Epithelial cell of esophagus (primary cell): ENCODE measurements at regions not wholly inside any gene's neighbourhood (a gene's known extent, or its start where the extent isn't known, plus 50 kb on each side); places are given as distances from the start of the nearest gene placed in this dataset.

Experiments
- DNase-seq: peaks from one replicate; pipeline ENCODE4 v3.0.0; 2010; ENCODE audit warnings: low read depth
- H3K4me3 ChIP-seq: 2 replicates; pipeline ENCODE4 v1.5.1; 2011; ENCODE audit warnings: mild to moderate bottlenecking, low read length, control low read depth
- TF ChIP-seq, protein P1 (sequence below): IDR thresholded peaks from 2 replicates; pipeline ENCODE4 v1.5.1; 2011; ENCODE audit warnings: low read depth, mild to moderate bottlenecking, low read length, control low read depth, inconsistent platforms; ENCODE audit not compliant: insufficient read depth; ENCODE audit errors: missing control alignments

DNA sequence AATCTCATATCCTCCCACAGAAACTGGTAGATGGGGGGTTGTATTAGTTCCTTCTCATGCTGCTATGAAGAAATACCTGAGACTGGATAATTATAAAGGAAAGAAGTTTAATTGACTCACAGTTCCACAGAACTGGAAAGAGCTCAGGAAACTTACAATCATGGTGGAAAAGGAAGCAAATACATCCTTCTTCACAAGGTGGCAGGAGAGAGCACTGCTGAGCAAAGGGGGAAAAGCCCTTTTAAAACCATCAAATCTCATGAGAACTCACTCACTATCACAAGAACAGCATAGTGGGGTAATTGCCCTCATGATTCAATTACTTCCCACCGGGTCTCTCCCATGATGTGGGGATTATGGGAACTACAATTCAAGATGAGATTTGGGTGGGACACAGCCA, 250.5 kb upstream of the GPRIN3 start:
- TF ChIP-seq, protein P1, sequence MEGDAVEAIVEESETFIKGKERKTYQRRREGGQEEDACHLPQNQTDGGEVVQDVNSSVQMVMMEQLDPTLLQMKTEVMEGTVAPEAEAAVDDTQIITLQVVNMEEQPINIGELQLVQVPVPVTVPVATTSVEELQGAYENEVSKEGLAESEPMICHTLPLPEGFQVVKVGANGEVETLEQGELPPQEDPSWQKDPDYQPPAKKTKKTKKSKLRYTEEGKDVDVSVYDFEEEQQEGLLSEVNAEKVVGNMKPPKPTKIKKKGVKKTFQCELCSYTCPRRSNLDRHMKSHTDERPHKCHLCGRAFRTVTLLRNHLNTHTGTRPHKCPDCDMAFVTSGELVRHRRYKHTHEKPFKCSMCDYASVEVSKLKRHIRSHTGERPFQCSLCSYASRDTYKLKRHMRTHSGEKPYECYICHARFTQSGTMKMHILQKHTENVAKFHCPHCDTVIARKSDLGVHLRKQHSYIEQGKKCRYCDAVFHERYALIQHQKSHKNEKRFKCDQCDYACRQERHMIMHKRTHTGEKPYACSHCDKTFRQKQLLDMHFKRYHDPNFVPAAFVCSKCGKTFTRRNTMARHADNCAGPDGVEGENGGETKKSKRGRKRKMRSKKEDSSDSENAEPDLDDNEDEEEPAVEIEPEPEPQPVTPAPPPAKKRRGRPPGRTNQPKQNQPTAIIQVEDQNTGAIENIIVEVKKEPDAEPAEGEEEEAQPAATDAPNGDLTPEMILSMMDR = peak; percentile 64
- DNase-seq = peak; percentile 12
- H3K4me3 ChIP-seq = no peak overlapping the region

DNA sequence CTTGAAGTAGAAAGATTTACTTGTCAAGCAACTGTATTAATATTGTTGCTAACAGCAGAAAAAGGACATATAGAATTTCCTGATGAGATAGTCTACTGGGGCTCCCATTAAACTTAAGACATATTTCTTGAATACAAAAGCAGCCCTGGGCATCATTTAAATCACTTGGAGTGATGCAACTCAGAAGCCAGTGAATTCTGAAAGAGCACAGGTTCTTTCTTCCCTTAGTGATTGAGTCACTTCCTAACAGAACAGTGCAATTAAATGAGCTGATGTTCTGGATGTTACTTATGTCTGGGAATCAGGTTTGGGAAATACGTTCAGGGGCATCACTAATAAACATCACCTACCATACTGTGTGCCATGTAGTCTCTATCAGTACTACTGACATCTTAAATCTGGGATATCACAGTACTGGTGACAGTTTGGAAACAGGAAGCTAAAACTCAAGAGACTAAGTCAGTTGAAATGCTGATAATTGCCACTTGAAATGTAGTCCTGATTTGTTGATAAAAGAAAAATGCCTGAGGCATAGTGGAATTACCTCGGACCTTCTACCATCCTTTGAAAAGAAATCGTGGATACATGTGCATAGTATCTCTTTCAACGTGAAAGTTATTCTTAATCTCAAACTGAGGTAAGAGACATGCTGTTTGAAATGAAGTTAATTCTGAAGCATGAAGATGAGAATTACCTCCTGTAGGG, 249.2 kb upstream of the GPRIN3 start:
- peak; percentile 44 for DNase-seq
- no peak overlapping the region for H3K4me3 ChIP-seq
- TF ChIP-seq, protein P1 = no peak

DNA sequence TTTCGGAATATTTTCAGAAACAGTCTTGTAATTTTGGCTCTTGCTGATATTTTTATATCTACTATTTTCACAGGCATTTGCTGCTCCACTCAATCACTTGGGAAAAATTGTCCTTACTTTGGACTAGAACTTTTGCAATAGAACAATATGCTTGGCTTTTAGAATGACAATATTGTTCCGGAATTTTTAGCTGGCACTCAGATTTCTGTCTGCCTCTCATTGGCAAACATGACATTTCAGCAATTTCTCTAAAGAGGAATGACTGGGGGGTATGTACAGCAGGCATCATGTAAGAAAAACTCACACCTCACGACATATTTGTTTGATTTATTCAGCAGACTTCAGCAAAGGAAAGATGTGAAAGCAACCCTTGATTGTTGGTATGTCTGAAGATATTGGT, 243.6 kb upstream of the GPRIN3 start:
- no peak for DNase-seq
- TF ChIP-seq, protein P1 = no peak
- no peak overlapping the region for H3K4me3 ChIP-seq

DNA sequence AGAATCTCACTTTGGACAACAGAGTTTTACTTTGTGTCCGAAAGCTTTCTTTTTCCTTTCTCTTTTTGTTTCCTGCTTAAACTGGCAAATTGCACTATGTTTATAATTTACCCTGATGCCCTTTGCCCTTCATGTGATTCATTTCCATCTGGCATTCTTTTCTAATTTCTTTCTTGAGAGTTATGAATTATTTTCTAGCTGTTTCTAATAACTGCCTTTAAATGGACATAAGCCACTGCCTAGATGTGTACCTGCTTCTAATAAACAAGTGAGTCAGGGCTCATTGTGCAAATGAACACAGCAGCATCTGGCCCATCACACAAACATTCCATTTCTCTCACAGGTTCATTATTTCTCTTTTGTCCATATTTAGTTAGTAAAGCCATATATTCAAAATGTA, 242.3 kb upstream of the GPRIN3 start:
- peak; percentile 50 for DNase-seq
- TF ChIP-seq, protein P1 = no peak

DNA sequence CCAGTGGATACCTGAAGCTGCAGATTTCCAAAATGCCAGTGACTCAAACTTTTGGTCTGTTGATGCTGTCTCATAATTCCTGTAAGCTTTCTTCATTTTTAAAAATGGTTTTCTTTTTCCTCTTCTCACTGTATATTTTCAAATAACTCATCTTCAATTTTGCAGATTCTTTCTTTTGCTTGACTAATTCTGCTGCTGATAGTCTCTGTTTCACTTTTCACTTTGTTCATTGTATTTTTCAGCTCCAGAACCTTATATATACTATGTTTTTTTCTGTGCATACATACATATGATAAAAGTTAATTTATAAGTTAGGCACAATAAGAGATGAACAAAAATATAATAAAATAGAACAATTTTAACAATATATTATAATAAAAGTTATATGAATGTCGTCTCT, 237.7 kb upstream of the GPRIN3 start:
- no peak overlapping the region for H3K4me3 ChIP-seq
- TF ChIP-seq, protein P1 = no peak
- no peak for DNase-seq

More for the DNA sequence above, 242.3 kb upstream of the GPRIN3 start:
- H3K4me3 ChIP-seq = no peak overlapping the region

DNA sequence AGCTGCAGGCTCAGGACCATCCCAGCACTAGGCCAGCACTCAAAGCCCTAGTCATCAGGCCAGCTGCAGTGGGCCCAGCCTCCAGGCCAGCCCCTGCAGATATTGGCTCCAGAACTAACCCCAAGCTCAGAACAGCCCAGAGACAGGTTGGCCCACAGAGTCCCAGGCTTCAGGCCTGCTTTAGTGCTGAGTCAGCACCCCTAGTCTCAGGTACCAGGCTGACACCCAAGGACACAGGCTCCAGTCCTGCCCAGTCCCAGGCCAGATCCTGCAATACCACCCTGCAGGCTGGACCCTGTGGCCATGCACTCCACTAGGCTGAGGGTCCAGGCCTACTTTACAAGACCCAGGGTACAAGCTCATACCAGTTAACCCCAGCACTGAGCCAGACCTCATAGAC, 234.4 kb upstream of the GPRIN3 start:
- DNase-seq = no peak
- TF ChIP-seq, protein P1 = no peak
- H3K4me3 ChIP-seq = no peak overlapping the region
